CD4-positive, alpha-beta T cell treated with Interleukin-6 for 4 hours (primary cell): ENCODE measurements at regions not wholly inside any gene's neighbourhood (a gene's known extent, or its start where the extent isn't known, plus 50 kb on each side); places are given as distances from the start of the nearest gene placed in this dataset.

ENCODE experiments used
- DNase-seq: peaks from one replicate; pipeline ENCODE4 v3.0.0-alpha.2; 2020; ENCODE audit warnings: mixed read lengths

- DNase-seq = no peak
Measured at GRCh38 chr18:66727991-66728390, 124.1 kb upstream of the CDH19 start.

- DNase-seq = no peak
Measured at GRCh38 chr18:66724664-66725356, 120.9 kb upstream of the CDH19 start.

GRCh38 chr18:66722671-66723070, 118.8 kb upstream of the CDH19 start:
- DNase-seq = no peak

GRCh38 chr18:66708646-66709045, 104.8 kb upstream of the CDH19 start:
- DNase-seq = no peak

GRCh38 chr18:66707473-66707872, 103.6 kb upstream of the CDH19 start:
- no peak for DNase-seq

GRCh38 chr18:66695281-66695680, 91.4 kb upstream of the CDH19 start:
- no peak for DNase-seq

- DNase-seq = no peak
Measured at GRCh38 chr18:66694852-66695251, 91.0 kb upstream of the CDH19 start.

GRCh38 chr18:66687635-66688034, 83.7 kb upstream of the CDH19 start:
- no peak for DNase-seq

GRCh38 chr18:66682855-66683322, 79.0 kb upstream of the CDH19 start:
- DNase-seq = no peak

GRCh38 chr18:66676699-66677098, 72.8 kb upstream of the CDH19 start:
- no peak for DNase-seq

- DNase-seq = no peak
Measured at GRCh38 chr18:66674286-66674685, 70.4 kb upstream of the CDH19 start.

GRCh38 chr18:66668706-66669105, 64.8 kb upstream of the CDH19 start:
- DNase-seq = no peak

GRCh38 chr18:66662632-66663031, 58.7 kb upstream of the CDH19 start:
- DNase-seq = no peak

- DNase-seq = no peak
Measured at GRCh38 chr18:66655407-66655806, 51.5 kb upstream of the CDH19 start.
